Endodermal cell (in vitro differentiated cells): ENCODE measurements at regions not wholly inside any gene's neighbourhood (a gene's known extent, or its start where the extent isn't known, plus 50 kb on each side); places are given as distances from the start of the nearest gene placed in this dataset.

ENCODE experiments used
- DNase-seq: peaks from one replicate; pipeline ENCODE4 v3.0.0-alpha.2; 2017
- H3K27ac ChIP-seq: 2 replicates; pipeline ENCODE4 v1.5.1; 2013; ENCODE audit warnings: mild to moderate bottlenecking, low read depth, low read length, moderate library complexity
- H3K27me3 ChIP-seq: 2 replicates; pipeline ENCODE4 v1.6.1; 2013; ENCODE audit warnings: mild to moderate bottlenecking, low read length, moderate library complexity; ENCODE audit not compliant: insufficient read depth, control insufficient read depth, poor library complexity, severe bottlenecking
- H3K36me3 ChIP-seq: 2 replicates; pipeline ENCODE4 v1.7.0; 2013; ENCODE audit warnings: mild to moderate bottlenecking, low read length, moderate library complexity; ENCODE audit not compliant: control insufficient read depth, insufficient read depth
- H3K4me1 ChIP-seq: one replicate; pipeline ENCODE4 v1.7.0; 2013; ENCODE audit warnings: low read length; ENCODE audit not compliant: control insufficient read depth, insufficient read depth
- H3K4me3 ChIP-seq: 2 replicates; pipeline ENCODE4 v1.5.1; 2013; ENCODE audit warnings: mild to moderate bottlenecking, low read length, moderate library complexity
- H3K9ac ChIP-seq: 2 replicates; pipeline ENCODE4 v1.6.1; 2013; ENCODE audit warnings: mild to moderate bottlenecking, low read length, moderate library complexity; ENCODE audit not compliant: poor library complexity, severe bottlenecking; ENCODE audit errors: extremely low read depth
- H3K9me3 ChIP-seq: 2 replicates; pipeline ENCODE4 v1.6.1; 2013; ENCODE audit warnings: mild to moderate bottlenecking, low read length, moderate library complexity; ENCODE audit not compliant: control insufficient read depth
- H3K27ac Mint-ChIP-seq: 2 replicates; pipeline ENCODE4 v1.8.0; 2020; ENCODE audit warnings: mixed read lengths
- H3K27me3 Mint-ChIP-seq: 2 replicates; pipeline ENCODE4 v1.8.0; 2021; ENCODE audit warnings: mild to moderate bottlenecking, mixed read lengths; ENCODE audit not compliant: insufficient read depth
- H3K36me3 Mint-ChIP-seq: 2 replicates; pipeline ENCODE4 v1.8.0; 2020; ENCODE audit warnings: low read depth, mixed read lengths
- H3K4me1 Mint-ChIP-seq: 2 replicates; pipeline ENCODE4 v1.8.0; 2020; ENCODE audit warnings: mixed read lengths
- H3K4me3 Mint-ChIP-seq: 2 replicates; pipeline ENCODE4 v1.8.0; 2020; ENCODE audit warnings: mild to moderate bottlenecking, moderate library complexity, mixed read lengths
- H3K9me3 Mint-ChIP-seq: 2 replicates; pipeline ENCODE4 v1.8.0; 2020; ENCODE audit warnings: mild to moderate bottlenecking, mixed read lengths
- WGBS, 2 experiments: methylation state at CpG; one replicate each; pipeline versions ENCODE4 v1.1.5 to v1.1.7; 2013; ENCODE audit warnings: missing lambda C conversion rate in 2 of 2, mixed read lengths in 1 of 2; ENCODE audit not compliant: insufficient coverage in 1 of 2, insufficient read length in 1 of 2; 5-methylcytosine and 5-hydroxymethylcytosine counted together
- TF ChIP-seq, protein P1 (sequence below): fragments of 200-600 bp; sonication (generic); conservative IDR thresholded peaks from 2 replicates; pipeline ENCODE4 v1.5.0; 2021; ENCODE audit warnings: antibody characterized with exemption, mild to moderate bottlenecking

GRCh38 chr14:71396050-71396677 is 488.9 kb downstream of the PCNX1 start:
- no peak for DNase-seq
- Histone ChIP-seq H3K4me3 (no peak overlapping the region), H3K36me3 (no peaks in the 10 kb centered on the region), H3K9me3 (no peaks in the 10 kb centered on the region), H3K4me1 (no peaks in the 10 kb centered on the region), H3K9ac (no peak overlapping the region), H3K27ac (no peak overlapping the region), H3K27me3 (no peaks in the 10 kb centered on the region)
- Mint-ChIP-seq H3K9me3 (no peaks in the 10 kb centered on the region), H3K4me1 (peaks cover 14% of the 10 kb centered on the region), H3K36me3 (no peaks in the 10 kb centered on the region), H3K4me3 (no peak overlapping the region), H3K27me3 (no peaks in the 10 kb centered on the region), H3K27ac (no peak overlapping the region)
- WGBS, 2 experiments: 89 to 100% methylated on average over 1 to 3 of the region's 3 CpGs
- TF ChIP-seq, protein P1, sequence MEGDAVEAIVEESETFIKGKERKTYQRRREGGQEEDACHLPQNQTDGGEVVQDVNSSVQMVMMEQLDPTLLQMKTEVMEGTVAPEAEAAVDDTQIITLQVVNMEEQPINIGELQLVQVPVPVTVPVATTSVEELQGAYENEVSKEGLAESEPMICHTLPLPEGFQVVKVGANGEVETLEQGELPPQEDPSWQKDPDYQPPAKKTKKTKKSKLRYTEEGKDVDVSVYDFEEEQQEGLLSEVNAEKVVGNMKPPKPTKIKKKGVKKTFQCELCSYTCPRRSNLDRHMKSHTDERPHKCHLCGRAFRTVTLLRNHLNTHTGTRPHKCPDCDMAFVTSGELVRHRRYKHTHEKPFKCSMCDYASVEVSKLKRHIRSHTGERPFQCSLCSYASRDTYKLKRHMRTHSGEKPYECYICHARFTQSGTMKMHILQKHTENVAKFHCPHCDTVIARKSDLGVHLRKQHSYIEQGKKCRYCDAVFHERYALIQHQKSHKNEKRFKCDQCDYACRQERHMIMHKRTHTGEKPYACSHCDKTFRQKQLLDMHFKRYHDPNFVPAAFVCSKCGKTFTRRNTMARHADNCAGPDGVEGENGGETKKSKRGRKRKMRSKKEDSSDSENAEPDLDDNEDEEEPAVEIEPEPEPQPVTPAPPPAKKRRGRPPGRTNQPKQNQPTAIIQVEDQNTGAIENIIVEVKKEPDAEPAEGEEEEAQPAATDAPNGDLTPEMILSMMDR: no peak

DNA sequence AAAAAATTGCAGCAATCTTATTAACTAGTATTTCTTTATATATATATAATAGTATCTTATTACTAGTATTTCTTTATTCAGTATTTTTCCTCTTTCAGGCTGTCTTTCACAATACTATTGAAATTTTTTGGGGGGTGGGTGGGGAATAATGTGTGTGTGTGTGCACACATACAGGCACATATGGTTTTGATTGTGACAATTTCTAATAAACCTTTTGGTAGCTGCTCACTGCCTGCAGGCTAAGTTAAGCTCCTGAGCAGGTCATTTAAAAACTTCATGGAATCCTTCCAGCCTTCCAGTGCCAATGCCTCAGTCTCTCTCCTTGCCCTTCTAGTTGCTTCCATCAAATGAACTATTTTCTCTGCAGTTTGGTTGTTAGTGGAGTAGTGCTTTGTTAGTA is 490.1 kb downstream of the PCNX1 start:
- Mint-ChIP-seq H3K27me3 (no peaks in the 10 kb centered on the region), H3K4me3 (no peak overlapping the region), H3K36me3 (no peaks in the 10 kb centered on the region), H3K27ac (no peak overlapping the region), H3K9me3 (no peaks in the 10 kb centered on the region), H3K4me1 (peaks cover 14% of the 10 kb centered on the region)
- Histone ChIP-seq H3K27me3 (no peaks in the 10 kb centered on the region), H3K4me1 (no peaks in the 10 kb centered on the region), H3K36me3 (no peaks in the 10 kb centered on the region), H3K27ac (no peak overlapping the region), H3K9ac (no peak overlapping the region), H3K4me3 (no peak overlapping the region), H3K9me3 (no peaks in the 10 kb centered on the region)
- TF ChIP-seq, protein P1: no peak
- no peak for DNase-seq

GRCh38 chr14:71398450-71398849 is 491.2 kb downstream of the PCNX1 start:
- H3K36me3 ChIP-seq: no peaks in the 10 kb centered on the region
- Mint-ChIP-seq H3K36me3 (no peaks in the 10 kb centered on the region), H3K27ac (no peak overlapping the region), H3K4me3 (no peak overlapping the region), H3K27me3 (no peaks in the 10 kb centered on the region), H3K4me1 (peaks cover 14% of the 10 kb centered on the region), H3K9me3 (no peaks in the 10 kb centered on the region)
- TF ChIP-seq, protein P1: no peak
- H3K4me1 ChIP-seq: no peaks in the 10 kb centered on the region
- H3K9me3 ChIP-seq: no peaks in the 10 kb centered on the region
- no peak overlapping the region for H3K4me3 ChIP-seq
- WGBS, 2 experiments: 87 to 95% methylated on average over 2 to 3 of the region's 3 CpGs
- DNase-seq: no peak
- no peak overlapping the region for H3K27ac ChIP-seq
- H3K27me3 ChIP-seq: no peaks in the 10 kb centered on the region
- H3K9ac ChIP-seq: no peak overlapping the region
